SK-N-SH treated with all-trans-retinoic acid at 6 μM for 48 hours (cell line): ENCODE measurements at regions not wholly inside any gene's neighbourhood (a gene's known extent, or its start where the extent isn't known, plus 50 kb on each side); places are given as distances from the start of the nearest gene placed in this dataset.

Source experiments
- ATAC-seq: fragments of 200-7000 bp; cut with Tn5 transposase; 3 replicates; pipeline ENCODE4 v1.9.1; 2020; ENCODE audit warnings: mild to moderate bottlenecking, moderate library complexity
- ARNTL ChIP-seq: fragments of 450-650 bp; formaldehyde crosslinking; IDR thresholded peaks from 2 replicates; pipeline ENCODE4 v1.5.0; 2020; ENCODE audit warnings: low read depth, mild to moderate bottlenecking, moderate library complexity, borderline replicate concordance
- CREB5 ChIP-seq: fragments of 250-450 bp; sonication (Bioruptor Pico); IDR thresholded peaks from 2 replicates; pipeline ENCODE4 v1.5.1; 2020; ENCODE audit warnings: low read depth, mild to moderate bottlenecking, moderate library complexity
- CSDC2 ChIP-seq: fragments of 250-450 bp; sonication (Bioruptor Pico); IDR thresholded peaks from 2 replicates; pipeline ENCODE4 v1.5.0; 2020; ENCODE audit warnings: mild to moderate bottlenecking, moderate library complexity
- CSRNP3 ChIP-seq: fragments of 250-450 bp; sonication (Bioruptor Pico); IDR thresholded peaks from 2 replicates; pipeline ENCODE4 v1.5.1; 2021; ENCODE audit warnings: mild to moderate bottlenecking, moderate library complexity
- ESRRG ChIP-seq: fragments of 250-450 bp; sonication (Bioruptor Pico); IDR thresholded peaks from 2 replicates; pipeline ENCODE4 v1.6.1; 2021; ENCODE audit warnings: mild to moderate bottlenecking
- GLIS3 ChIP-seq: fragments of 250-450 bp; sonication (Bioruptor Pico); IDR thresholded peaks from 2 replicates; pipeline ENCODE4 v1.5.0; 2020; ENCODE audit warnings: mild to moderate bottlenecking, moderate library complexity
- ISL1 ChIP-seq: fragments of 250-450 bp; sonication (Bioruptor Pico); IDR thresholded peaks from 2 replicates; pipeline ENCODE4 v2.1.2; 2022; ENCODE audit warnings: mild to moderate bottlenecking, moderate library complexity
- OSR1 ChIP-seq: fragments of 250-450 bp; sonication (Bioruptor Pico); IDR thresholded peaks from 2 replicates; pipeline ENCODE4 v1.8.0; 2022; ENCODE audit warnings: moderate library complexity, mild to moderate bottlenecking, inconsistent platforms
- PATZ1 ChIP-seq: fragments of 250-450 bp; sonication (Bioruptor Pico); IDR thresholded peaks from 2 replicates; pipeline ENCODE4 v1.8.0; 2020; ENCODE audit warnings: mild to moderate bottlenecking, moderate library complexity, borderline replicate concordance
- POU6F1 ChIP-seq: fragments of 250-450 bp; sonication (Bioruptor Pico); IDR thresholded peaks from 2 replicates; pipeline ENCODE4 v1.8.0; 2021; ENCODE audit warnings: low read depth, mild to moderate bottlenecking, moderate library complexity, borderline replicate concordance
- RARB ChIP-seq: fragments of 250-450 bp; sonication (Bioruptor Pico); IDR thresholded peaks from 2 replicates; pipeline ENCODE4 v1.8.0; 2021; ENCODE audit warnings: mild to moderate bottlenecking, moderate library complexity
- SNAI2 ChIP-seq: fragments of 250-450 bp; sonication (Bioruptor Pico); IDR thresholded peaks from 2 replicates; pipeline ENCODE4 v1.5.0; 2020; ENCODE audit warnings: mild to moderate bottlenecking, moderate library complexity
- TOX ChIP-seq: fragments of 250-450 bp; sonication (Bioruptor Pico); IDR thresholded peaks from 2 replicates; pipeline ENCODE4 v1.8.0; 2021; ENCODE audit warnings: mild to moderate bottlenecking, moderate library complexity, borderline replicate concordance
- TSHZ2 ChIP-seq: fragments of 250-450 bp; sonication (Bioruptor Pico); IDR thresholded peaks from 2 replicates; pipeline ENCODE4 v1.5.0; 2020; ENCODE audit warnings: mild to moderate bottlenecking, moderate library complexity
- ZC3H10 ChIP-seq: fragments of 250-450 bp; sonication (Bioruptor Pico); IDR thresholded peaks from 2 replicates; pipeline ENCODE4 v1.5.1; 2021; ENCODE audit warnings: mild to moderate bottlenecking, moderate library complexity
- ZFP3 ChIP-seq: fragments of 250-450 bp; sonication (Bioruptor Pico); IDR thresholded peaks from 2 replicates; pipeline ENCODE4 v1.5.0; 2020; ENCODE audit warnings: mild to moderate bottlenecking, moderate library complexity
- ZFP30 ChIP-seq: fragments of 450-650 bp; formaldehyde crosslinking; IDR thresholded peaks from 2 replicates; pipeline ENCODE4 v1.5.0; 2022; ENCODE audit warnings: mild to moderate bottlenecking, moderate library complexity
- ZNF565 ChIP-seq: fragments of 450-650 bp; formaldehyde crosslinking; conservative IDR thresholded peaks from 2 replicates; pipeline ENCODE4 v1.5.0; 2020; ENCODE audit warnings: low read depth, mild to moderate bottlenecking, moderate library complexity
- ZNF70 ChIP-seq: fragments of 450-650 bp; formaldehyde crosslinking; IDR thresholded peaks from 2 replicates; pipeline ENCODE4 v1.5.0; 2020; ENCODE audit warnings: mild to moderate bottlenecking, moderate library complexity
- ZNF8 ChIP-seq: fragments of 450-650 bp; formaldehyde crosslinking; IDR thresholded peaks from 2 replicates; pipeline ENCODE4 v1.5.0; 2020; ENCODE audit warnings: mild to moderate bottlenecking, moderate library complexity

GRCh38 chr3:154919226-154919625 is 160.9 kb upstream of the MME start:
- ATAC-seq, result no peak
- TF ChIP-seq ZNF565 (CRISPR knock-in tag) (no peak), SNAI2 (CRISPR knock-in tag) (no peak), ZFP3 (CRISPR knock-in tag) (no peak), CSDC2 (CRISPR knock-in tag) (no peak), TSHZ2 (CRISPR knock-in tag) (no peak), GLIS3 (CRISPR knock-in tag) (no peak), CREB5 (no peak), ESRRG (CRISPR knock-in tag) (no peak), CSRNP3 (CRISPR knock-in tag) (no peak), ISL1 (CRISPR knock-in tag) (no peak), RARB (CRISPR knock-in tag) (no peak)

GRCh38 chr3:154904328-154904727 is 175.8 kb upstream of the MME start:
- TF ChIP-seq ZFP30 (CRISPR knock-in tag) (no peak), ZNF70 (peak; percentile 92)
- TF ChIP-seq, all 23 proteins: peak for 1
- peak; percentile 76 for ATAC-seq

GRCh38 chr3:154902495-154902894 is 177.6 kb upstream of the MME start:
- peak; percentile 65 for ATAC-seq

- ATAC-seq, result peak; percentile 40; the same call in 2 of the 3 replicates
- no peak for TF ChIP-seq ZFP3 (CRISPR knock-in tag)
- TF ChIP-seq, all 23 proteins: peak for 0
These were observed 178.8 kb upstream of the MME start for GRCh38 chr3:154901278-154901677.

GRCh38 chr3:154900816-154901215 is 179.3 kb upstream of the MME start:
- TF ChIP-seq PATZ1 (no peak), ZNF70 (no peak), POU6F1 (no peak), CSRNP3 (CRISPR knock-in tag) (no peak), TOX (CRISPR knock-in tag) (no peak), ISL1 (CRISPR knock-in tag) (no peak), ZNF8 (no peak), ARNTL (CRISPR knock-in tag) (no peak), OSR1 (CRISPR knock-in tag) (no peak), ZC3H10 (CRISPR knock-in tag) (no peak), ZNF565 (CRISPR knock-in tag) (no peak)
- ATAC-seq, result peak; percentile 19; the same call in 1 of the 3 replicates
